SK-N-SH (cell line): ENCODE measurements at regions not wholly inside any gene's neighbourhood (a gene's known extent, or its start where the extent isn't known, plus 50 kb on each side); places are given as distances from the start of the nearest gene placed in this dataset.

Source experiments
- CTCF ChIA-PET: fragments of 300-600, 350-600 bp; formaldehyde crosslinking; extraction: SDS; loops from one replicate; lab custom pipeline; 2021; lab: Yijun Ruan, JAX
- POLR2A ChIA-PET: fragments of 350-600 bp; sonication (Branson Sonifier 250); formaldehyde crosslinking; extraction: SDS; loops from one replicate; lab custom pipeline; 2020; ENCODE audit warnings: antibody characterized with exemption, inconsistent platforms; lab: Yijun Ruan, JAX
- DNase-seq: peaks from one replicate; pipeline ENCODE4 v3.0.0; 2012
- H2AFZ ChIP-seq: fragments of 200-600 bp; sonication (generic); 2 replicates; pipeline ENCODE4 v1.8.1; 2016; ENCODE audit warnings: antibody characterized with exemption, mild to moderate bottlenecking, low read depth
- H3F3A ChIP-seq: fragments of 200-600 bp; sonication (generic); replicated peaks from 2 replicates; pipeline ENCODE3; 2016; ENCODE audit warnings: antibody characterized with exemption, mild to moderate bottlenecking; ENCODE audit not compliant: insufficient read depth
- H3K27ac ChIP-seq, 2 experiments: fragments of 200-500 bp in 1 of 2; fragments of 200-600 bp in 1 of 2; sonication (Bioruptor generic) in 1 of 2; sonication (generic), shearing (Covaris generic) in 1 of 2; 2 replicates each; pipeline versions ENCODE4 v1.5.1 to v1.6.1; 2014 to 2016; ENCODE audit warnings: low read depth in 2 of 2, inconsistent platforms in 1 of 2, low read length in 1 of 2, mild to moderate bottlenecking in 1 of 2, mixed read lengths in 1 of 2
- H3K27me3 ChIP-seq: fragments of 200-600 bp; sonication (generic), shearing (Covaris generic); 2 replicates; pipeline ENCODE4 v1.6.1; 2016; ENCODE audit warnings: mixed run types; ENCODE audit not compliant: insufficient read depth
- H3K36me3 ChIP-seq, 2 experiments: fragments of 200-500 bp in 1 of 2; fragments of 200-600 bp in 1 of 2; sonication (Bioruptor generic) in 1 of 2; sonication (generic) in 1 of 2; replicated peaks in 1 of 2; 2 replicates each; pipeline versions ENCODE3 to v1.5.1; 2014 to 2016; ENCODE audit warnings: low read length in 1 of 2, mild to moderate bottlenecking in 1 of 2; ENCODE audit not compliant: insufficient read depth in 2 of 2, control insufficient read depth in 1 of 2
- H3K4me1 ChIP-seq, 2 experiments: fragments of 200-500 bp in 1 of 2; fragments of 200-600 bp in 1 of 2; sonication (Bioruptor generic) in 1 of 2; sonication (generic), shearing (Covaris generic) in 1 of 2; 2 replicates each; pipeline versions ENCODE4 v1.5.1 to v1.6.1; 2014 to 2016; ENCODE audit warnings: low read depth in 1 of 2, low read length in 1 of 2, mixed run types in 1 of 2; ENCODE audit not compliant: insufficient read depth in 2 of 2, control insufficient read depth in 1 of 2
- H3K4me2 ChIP-seq: fragments of 200-600 bp; sonication (generic), shearing (Covaris generic); 2 replicates; pipeline ENCODE4 v1.6.1; 2017; ENCODE audit warnings: mixed run types
- H3K4me3 ChIP-seq, 2 experiments: fragments of 200-500 bp in 1 of 2; fragments of 200-600 bp in 1 of 2; sonication (Bioruptor generic) in 1 of 2; sonication (generic), shearing (Covaris generic) in 1 of 2; 2 replicates each; pipeline versions ENCODE4 v1.5.1 to v1.8.1; 2014 to 2016; ENCODE audit warnings: low read depth in 2 of 2, inconsistent platforms in 1 of 2, low read length in 1 of 2, mild to moderate bottlenecking in 1 of 2, mixed read lengths in 1 of 2, moderate library complexity in 1 of 2
- H3K79me2 ChIP-seq: fragments of 200-600 bp; sonication (generic); 2 replicates; pipeline ENCODE4 v1.8.1; 2017; ENCODE audit warnings: mild to moderate bottlenecking; ENCODE audit not compliant: insufficient read depth
- H3K9ac ChIP-seq: fragments of 200-600 bp; sonication (generic); 2 replicates; pipeline ENCODE4 v1.6.1; 2017; ENCODE audit warnings: mixed run types
- H3K9me2 ChIP-seq: fragments of 200-600 bp; sonication (generic); 2 replicates; pipeline ENCODE4 v1.6.1; 2017; ENCODE audit warnings: mixed run types
- H3K9me3 ChIP-seq: fragments of 200-600 bp; sonication (generic); 2 replicates; pipeline ENCODE4 v1.6.1; 2017; ENCODE audit warnings: mixed run types, mild to moderate bottlenecking, moderate library complexity
- H4K20me1 ChIP-seq: fragments of 200-600 bp; sonication (generic); 2 replicates; pipeline ENCODE4 v1.6.1; 2017; ENCODE audit warnings: mild to moderate bottlenecking, mixed run types; ENCODE audit not compliant: insufficient read depth
- CHD2 ChIP-seq: fragments of 150-350 bp; IDR thresholded peaks from 2 replicates; pipeline ENCODE4 v1.6.1; 2018; ENCODE audit warnings: low read length; ENCODE audit not compliant: partially characterized antibody
- ELF1 ChIP-seq: IDR thresholded peaks from 2 replicates; pipeline ENCODE4 v1.4.0; 2012
- EP300 ChIP-seq, 2 experiments: IDR thresholded peaks; 2 replicates each; pipeline versions ENCODE4 v1.4.0 to v1.6.1; 2012; ENCODE audit warnings: borderline replicate concordance in 1 of 2, low read depth in 1 of 2, low read length in 1 of 2
- EZH2phosphoT487 ChIP-seq: fragments of 200-600 bp; sonication (generic); IDR thresholded peaks from 2 replicates; pipeline ENCODE4 v1.6.1; 2017; ENCODE audit warnings: low read depth, mixed run types, mild to moderate bottlenecking, antibody characterized with exemption, moderate library complexity, borderline replicate concordance
- FOSL2 ChIP-seq: IDR thresholded peaks from 2 replicates; pipeline ENCODE4 v1.4.0; 2012; ENCODE audit warnings: low read depth, mild to moderate bottlenecking, moderate library complexity, borderline replicate concordance
- FOXM1 ChIP-seq: IDR thresholded peaks from 2 replicates; pipeline ENCODE4 v1.4.0; 2012; ENCODE audit warnings: low read depth, mild to moderate bottlenecking
- GATA2 ChIP-seq: sonication (generic); formaldehyde crosslinking; IDR thresholded peaks from 2 replicates; pipeline ENCODE4 v1.5.0; 2020; ENCODE audit warnings: mild to moderate bottlenecking, missing genetic modification reagents
- IRF3 ChIP-seq: fragments of 150-350 bp; IDR thresholded peaks from 2 replicates; pipeline ENCODE4 v1.6.1; 2016; ENCODE audit warnings: mild to moderate bottlenecking, low read depth, low read length
- JUND ChIP-seq: IDR thresholded peaks from 2 replicates; pipeline ENCODE4 v1.4.0; 2012
- MEF2A ChIP-seq: IDR thresholded peaks from 2 replicates; pipeline ENCODE4 v1.4.0; 2012; ENCODE audit warnings: low read depth, borderline replicate concordance
- POLR2AphosphoS5 ChIP-seq: IDR thresholded peaks from 2 replicates; pipeline ENCODE4 v1.6.1; 2012; ENCODE audit warnings: low read depth, low read length
- RCOR1 ChIP-seq: fragments of 150-350 bp; IDR thresholded peaks from 2 replicates; pipeline ENCODE4 v1.6.1; 2017; ENCODE audit warnings: antibody characterized with exemption, low read length
- RFX5 ChIP-seq: IDR thresholded peaks from 2 replicates; pipeline ENCODE4 v1.6.1; 2012; ENCODE audit warnings: mild to moderate bottlenecking, improper control_type of control experiment, low read length
- RXRA ChIP-seq: IDR thresholded peaks from 2 replicates; pipeline ENCODE4 v1.4.0; 2012; ENCODE audit warnings: low read depth, mild to moderate bottlenecking, borderline replicate concordance
- TAF1 ChIP-seq: IDR thresholded peaks from 2 replicates; pipeline ENCODE4 v1.6.1; 2012; ENCODE audit warnings: low read depth, mild to moderate bottlenecking, low read length, moderate library complexity, borderline replicate concordance
- TEAD4 ChIP-seq: IDR thresholded peaks from 2 replicates; pipeline ENCODE4 v1.4.0; 2012; ENCODE audit warnings: mild to moderate bottlenecking, borderline replicate concordance; ENCODE audit not compliant: insufficient read depth
- YY1 ChIP-seq: IDR thresholded peaks from 2 replicates; pipeline ENCODE4 v1.4.0; 2012; ENCODE audit warnings: low read depth, mild to moderate bottlenecking
- WGBS: methylation state at CpG from one replicate; pipeline ENCODE4 v1.1.6; 2017; ENCODE audit warnings: low lambda C conversion rate; 5-methylcytosine and 5-hydroxymethylcytosine counted together
- TF ChIP-seq, protein P1 (sequence below): IDR thresholded peaks from 2 replicates; pipeline ENCODE4 v1.4.0; 2012; ENCODE audit warnings: low read depth
- TF ChIP-seq, protein P2 (sequence below): fragments of 200-600 bp; sonication (generic); IDR thresholded peaks from 2 replicates; pipeline ENCODE4 v1.6.1; 2017; ENCODE audit warnings: antibody characterized with exemption, mild to moderate bottlenecking, moderate library complexity

DNA sequence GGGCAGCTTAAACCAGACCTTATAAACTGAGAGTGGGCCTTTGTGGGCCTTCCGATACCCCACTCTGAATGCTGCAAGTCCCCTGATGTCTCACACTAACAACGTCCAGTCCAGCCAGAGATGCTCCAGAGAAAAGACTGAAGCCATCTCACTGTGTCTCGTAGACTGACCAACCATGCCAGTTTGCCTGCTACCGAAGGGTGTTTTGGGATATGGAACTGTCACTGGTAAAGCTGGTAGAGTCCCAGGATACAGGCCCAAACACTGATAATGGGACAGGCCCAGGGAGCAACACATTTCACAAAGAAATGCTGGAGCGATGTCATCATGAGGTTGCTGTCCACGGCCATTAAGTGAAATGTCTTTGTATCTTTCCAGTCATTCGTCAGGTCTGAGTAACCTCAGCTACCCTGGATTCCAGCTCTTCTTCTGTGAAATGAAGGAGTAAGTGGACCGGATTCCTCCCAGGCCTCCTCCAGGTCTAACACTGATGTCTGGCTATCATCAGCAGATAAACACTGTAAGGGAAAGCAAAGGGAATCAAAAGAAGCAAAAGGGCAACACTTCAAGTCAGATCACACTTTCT lies 81.6 kb downstream of the SLC5A7 start:
- no peak overlapping the region for H3K9ac ChIP-seq
- no peaks in the 10 kb centered on the region for H3F3A ChIP-seq
- no peaks in the 10 kb centered on the region for H3K36me3 ChIP-seq
- H3K79me2 ChIP-seq, result no peaks in the 10 kb centered on the region
- H3K27ac ChIP-seq, result no peak overlapping the region
- 54% methylated on average over 8 of the region's 8 CpGs for WGBS
- no peak overlapping the region for H3K4me2 ChIP-seq
- ChIA-PET CTCF (no interaction called here), POLR2A (no interaction called here)
- no peaks in the 10 kb centered on the region for H3K9me3 ChIP-seq
- no peaks in the 10 kb centered on the region for H3K9me2 ChIP-seq
- no peak overlapping the region for H3K4me3 ChIP-seq
- TF ChIP-seq EZH2phosphoT487 (no peak), TAF1 (no peak), RXRA (no peak), EP300 (IDR thresholded peaks at IDR 0.05; ENCODE audit: borderline replicate concordance in 1 of 2, low read depth in 1 of 2, low read length in 1 of 2) (no peak), ELF1 (no peak), IRF3 (no peak), FOSL2 (no peak), TEAD4 (no peak), FOXM1 (no peak), RCOR1 (no peak), JUND (no peak), MEF2A (no peak), CHD2 (no peak), POLR2AphosphoS5 (no peak), GATA2 (no peak), RFX5 (no peak), YY1 (no peak)
- TF ChIP-seq, protein P1, sequence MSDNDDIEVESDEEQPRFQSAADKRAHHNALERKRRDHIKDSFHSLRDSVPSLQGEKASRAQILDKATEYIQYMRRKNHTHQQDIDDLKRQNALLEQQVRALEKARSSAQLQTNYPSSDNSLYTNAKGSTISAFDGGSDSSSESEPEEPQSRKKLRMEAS, result no peak
- TF ChIP-seq, protein P2, sequence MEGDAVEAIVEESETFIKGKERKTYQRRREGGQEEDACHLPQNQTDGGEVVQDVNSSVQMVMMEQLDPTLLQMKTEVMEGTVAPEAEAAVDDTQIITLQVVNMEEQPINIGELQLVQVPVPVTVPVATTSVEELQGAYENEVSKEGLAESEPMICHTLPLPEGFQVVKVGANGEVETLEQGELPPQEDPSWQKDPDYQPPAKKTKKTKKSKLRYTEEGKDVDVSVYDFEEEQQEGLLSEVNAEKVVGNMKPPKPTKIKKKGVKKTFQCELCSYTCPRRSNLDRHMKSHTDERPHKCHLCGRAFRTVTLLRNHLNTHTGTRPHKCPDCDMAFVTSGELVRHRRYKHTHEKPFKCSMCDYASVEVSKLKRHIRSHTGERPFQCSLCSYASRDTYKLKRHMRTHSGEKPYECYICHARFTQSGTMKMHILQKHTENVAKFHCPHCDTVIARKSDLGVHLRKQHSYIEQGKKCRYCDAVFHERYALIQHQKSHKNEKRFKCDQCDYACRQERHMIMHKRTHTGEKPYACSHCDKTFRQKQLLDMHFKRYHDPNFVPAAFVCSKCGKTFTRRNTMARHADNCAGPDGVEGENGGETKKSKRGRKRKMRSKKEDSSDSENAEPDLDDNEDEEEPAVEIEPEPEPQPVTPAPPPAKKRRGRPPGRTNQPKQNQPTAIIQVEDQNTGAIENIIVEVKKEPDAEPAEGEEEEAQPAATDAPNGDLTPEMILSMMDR, result no peak
- no peak overlapping the region for H2AFZ ChIP-seq
- H3K4me1 ChIP-seq, result no peaks in the 10 kb centered on the region; a peak in 1 of 4 replicates
- no peaks in the 10 kb centered on the region for H3K27me3 ChIP-seq
- no peak for DNase-seq
- H4K20me1 ChIP-seq, result no peaks in the 10 kb centered on the region
